Lower lobe of right lung (tissue), 2 donors: ENCODE measurements at regions not wholly inside any gene's neighbourhood (a gene's known extent, or its start where the extent isn't known, plus 50 kb on each side); places are given as distances from the start of the nearest gene placed in this dataset.

Source experiments
- ATAC-seq, 2 donors: fragments of 200-7000 bp; cut with Tn5 transposase; one replicate each; pipeline ENCODE4 v1.9.1; 2020 to 2022; ENCODE audit warnings: mild to moderate bottlenecking in 2 of 2, moderate library complexity in 2 of 2
- DNase-seq: peaks from one replicate; pipeline ENCODE4 v3.0.0-alpha.2; 2020
- H3K27ac ChIP-seq: fragments of 200-600 bp; one replicate; pipeline ENCODE4 v1.8.0; 2022
- H3K27me3 ChIP-seq: fragments of 200-600 bp; one replicate; pipeline ENCODE4 v1.8.0; 2022; ENCODE audit warnings: low read depth
- H3K36me3 ChIP-seq: fragments of 200-600 bp; one replicate; pipeline ENCODE4 v1.8.0; 2022; ENCODE audit warnings: mild to moderate bottlenecking
- H3K4me1 ChIP-seq: fragments of 200-600 bp; one replicate; pipeline ENCODE4 v1.8.0; 2022
- H3K4me3 ChIP-seq: fragments of 200-600 bp; one replicate; pipeline ENCODE4 v1.8.0; 2022; ENCODE audit warnings: mild to moderate bottlenecking
- H3K9me3 ChIP-seq: fragments of 200-600 bp; one replicate; pipeline ENCODE4 v1.8.0; 2022
- intact Hi-C: fragments of 100-400 bp; cut with DNase I; formaldehyde crosslinking; loops from one replicate; pipeline ENCODE4 v1.11.0; 2022
- TF ChIP-seq, protein P1 (sequence below): fragments of 200-600 bp; IDR thresholded peaks from one replicate; pipeline ENCODE4 v1.8.0; 2022; ENCODE audit warnings: antibody characterized with exemption, mild to moderate bottlenecking
- donor health status: DM: no; HTN: yes; CAD: no; lungs with severe emphysema.

DNA sequence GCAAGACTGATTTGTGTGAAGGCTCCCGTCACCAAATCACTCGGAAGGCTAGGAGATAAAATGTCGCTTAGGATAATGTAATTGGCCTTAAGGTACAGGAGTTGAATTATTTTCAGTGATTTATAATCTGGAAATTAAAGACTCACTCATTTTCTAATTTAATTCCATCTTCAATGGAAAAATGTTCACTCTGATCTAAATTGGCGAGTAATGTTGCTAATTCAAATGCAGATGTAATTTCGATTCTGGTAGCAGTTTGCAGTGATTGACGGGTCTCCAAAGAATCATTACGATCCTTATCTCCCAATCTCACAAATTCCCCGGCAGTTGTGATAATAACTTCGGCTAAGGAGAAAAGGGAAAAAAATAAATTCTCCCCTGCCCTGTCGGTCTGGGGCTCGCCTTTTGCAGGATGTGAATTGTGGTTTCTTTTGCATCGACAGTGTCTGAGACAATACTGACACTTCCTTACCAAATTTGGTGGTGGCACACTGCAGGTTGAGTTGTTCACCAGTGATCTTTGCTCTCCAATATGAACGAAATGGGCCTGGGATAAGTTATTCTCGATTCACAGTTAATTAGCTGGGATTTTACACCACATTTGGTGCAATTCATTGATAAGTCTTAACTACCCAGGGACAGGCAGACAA lies 215.1 kb upstream of the GPR26 start:
- H3K27ac ChIP-seq = no peak overlapping the region
- DNase-seq = no peak
- intact Hi-C loops = no loop called here

DNA sequence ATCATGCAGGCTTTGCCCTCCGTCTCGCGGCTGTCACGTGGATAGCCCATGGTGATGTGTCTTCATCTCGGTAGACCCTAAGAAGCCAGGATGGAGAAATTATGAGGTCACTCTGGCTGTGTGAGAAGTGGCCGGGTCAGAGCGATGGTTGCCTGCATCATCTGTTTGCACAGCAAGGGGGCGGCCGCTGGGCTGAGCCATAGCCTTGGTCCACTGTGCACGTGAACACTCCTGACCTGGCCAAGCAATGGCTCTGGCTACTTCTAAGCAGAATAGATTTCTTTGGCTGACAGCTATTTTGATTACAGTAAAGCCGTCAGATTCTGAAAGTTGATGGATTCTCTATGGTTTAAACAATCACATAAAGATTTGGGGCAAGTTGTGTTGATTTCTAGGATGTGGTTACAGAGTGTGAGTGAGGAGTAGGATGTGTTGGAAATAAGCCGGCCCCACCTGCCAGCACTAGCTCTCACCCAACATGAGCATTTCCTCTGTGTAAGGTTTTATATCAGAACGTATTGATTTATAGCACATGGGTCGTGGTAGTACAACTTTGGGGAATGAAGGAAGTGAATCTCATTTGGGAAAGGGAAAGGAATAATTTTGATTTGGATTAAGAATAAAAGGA lies 214.4 kb upstream of the GPR26 start:
- H3K27me3 ChIP-seq = no peaks in the 10 kb centered on the region
- TF ChIP-seq, protein P1, sequence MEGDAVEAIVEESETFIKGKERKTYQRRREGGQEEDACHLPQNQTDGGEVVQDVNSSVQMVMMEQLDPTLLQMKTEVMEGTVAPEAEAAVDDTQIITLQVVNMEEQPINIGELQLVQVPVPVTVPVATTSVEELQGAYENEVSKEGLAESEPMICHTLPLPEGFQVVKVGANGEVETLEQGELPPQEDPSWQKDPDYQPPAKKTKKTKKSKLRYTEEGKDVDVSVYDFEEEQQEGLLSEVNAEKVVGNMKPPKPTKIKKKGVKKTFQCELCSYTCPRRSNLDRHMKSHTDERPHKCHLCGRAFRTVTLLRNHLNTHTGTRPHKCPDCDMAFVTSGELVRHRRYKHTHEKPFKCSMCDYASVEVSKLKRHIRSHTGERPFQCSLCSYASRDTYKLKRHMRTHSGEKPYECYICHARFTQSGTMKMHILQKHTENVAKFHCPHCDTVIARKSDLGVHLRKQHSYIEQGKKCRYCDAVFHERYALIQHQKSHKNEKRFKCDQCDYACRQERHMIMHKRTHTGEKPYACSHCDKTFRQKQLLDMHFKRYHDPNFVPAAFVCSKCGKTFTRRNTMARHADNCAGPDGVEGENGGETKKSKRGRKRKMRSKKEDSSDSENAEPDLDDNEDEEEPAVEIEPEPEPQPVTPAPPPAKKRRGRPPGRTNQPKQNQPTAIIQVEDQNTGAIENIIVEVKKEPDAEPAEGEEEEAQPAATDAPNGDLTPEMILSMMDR = no peak
- H3K4me1 ChIP-seq = no peaks in the 10 kb centered on the region
- no peak overlapping the region for H3K27ac ChIP-seq
- ATAC-seq (no peak), DNase-seq (no peak)
- H3K36me3 ChIP-seq = no peaks in the 10 kb centered on the region
- H3K4me3 ChIP-seq = no peak overlapping the region
- intact Hi-C loops = no loop called here
- H3K9me3 ChIP-seq = no peaks in the 10 kb centered on the region

More for the DNA sequence above, 215.1 kb upstream of the GPR26 start:
- Histone ChIP-seq H3K4me3 (no peak overlapping the region), H3K36me3 (no peaks in the 10 kb centered on the region), H3K9me3 (no peaks in the 10 kb centered on the region), H3K4me1 (no peaks in the 10 kb centered on the region), H3K27me3 (no peaks in the 10 kb centered on the region)
- no peak for ATAC-seq
- TF ChIP-seq, protein P1 = no peak

DNA sequence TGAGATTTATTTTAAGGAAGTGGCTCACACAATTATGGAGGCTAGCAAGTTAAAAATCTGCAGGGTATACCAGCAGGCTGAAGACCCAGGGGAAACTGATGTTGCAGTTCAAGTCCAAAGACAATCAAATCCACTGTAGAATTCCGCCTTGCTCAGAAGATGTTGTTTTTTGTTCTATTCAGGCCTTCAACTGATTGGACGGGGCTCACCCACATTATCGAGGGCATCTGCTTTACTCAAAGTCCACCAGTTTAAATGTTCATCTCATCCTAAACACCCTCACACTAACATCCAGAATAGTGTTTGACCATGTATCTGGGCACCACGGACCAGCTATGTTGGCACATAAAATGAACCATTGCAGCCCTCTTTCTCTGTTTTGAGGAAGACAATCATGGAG lies 211.2 kb upstream of the GPR26 start:
- ATAC-seq (no peak), DNase-seq (no peak)
- peaks cover 5% of the 10 kb centered on the region for H3K27me3 ChIP-seq
- H3K36me3 ChIP-seq = no peaks in the 10 kb centered on the region
- no peak overlapping the region for H3K4me3 ChIP-seq
- H3K27ac ChIP-seq = no peak overlapping the region
- intact Hi-C loops = no loop called here
- H3K4me1 ChIP-seq = no peaks in the 10 kb centered on the region
- no peaks in the 10 kb centered on the region for H3K9me3 ChIP-seq
- TF ChIP-seq, protein P1 = no peak

DNA sequence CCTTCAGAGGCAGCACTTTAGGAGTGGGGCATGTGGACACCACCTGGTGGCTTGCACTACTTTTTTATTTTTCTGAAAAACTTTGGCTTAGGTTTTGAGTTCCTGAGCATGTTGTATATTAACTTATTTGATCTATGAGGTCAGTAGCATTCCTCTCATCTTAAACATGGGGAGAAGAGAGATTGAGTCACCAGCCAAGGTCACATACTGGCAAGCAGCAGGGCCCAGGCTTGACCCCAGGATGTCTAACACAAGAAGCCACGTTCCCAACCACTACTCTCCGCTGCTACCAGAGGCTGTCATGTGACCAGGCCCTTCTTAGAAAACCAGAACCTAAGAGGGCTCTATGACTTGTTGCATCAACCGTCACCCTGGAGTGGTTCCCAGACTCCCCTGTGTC lies 210.3 kb upstream of the GPR26 start:
- ATAC-seq (no peak), DNase-seq (no peak)
- H3K36me3 ChIP-seq = no peaks in the 10 kb centered on the region
- intact Hi-C loops = no loop called here
- no peak overlapping the region for H3K4me3 ChIP-seq
- TF ChIP-seq, protein P1 = no peak
- H3K9me3 ChIP-seq = no peaks in the 10 kb centered on the region
- H3K27me3 ChIP-seq = peaks cover 5% of the 10 kb centered on the region
- no peak overlapping the region for H3K27ac ChIP-seq
- no peaks in the 10 kb centered on the region for H3K4me1 ChIP-seq

DNA sequence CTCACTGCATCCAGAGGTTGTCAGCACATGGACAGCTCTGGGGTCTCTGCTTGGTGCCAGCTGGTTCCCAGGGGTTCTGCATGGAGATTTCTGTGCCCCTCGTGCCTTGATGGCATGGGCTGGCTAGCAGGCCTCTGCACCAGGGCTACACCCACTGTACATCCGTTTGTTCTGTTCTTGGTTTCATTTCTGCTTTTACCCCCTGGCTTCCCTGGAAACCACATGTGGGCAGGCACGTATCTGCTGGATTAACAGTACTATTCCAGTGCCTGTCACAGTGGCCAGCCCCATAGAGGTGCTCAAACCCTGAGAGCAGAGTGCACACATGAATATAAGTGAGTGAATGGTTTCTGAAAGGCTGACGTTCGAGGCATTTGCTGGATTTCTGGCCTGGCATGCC lies 207.2 kb upstream of the GPR26 start:
- Histone ChIP-seq H3K27me3 (peaks cover 5% of the 10 kb centered on the region), H3K36me3 (no peaks in the 10 kb centered on the region), H3K4me3 (no peak overlapping the region), H3K9me3 (no peaks in the 10 kb centered on the region), H3K4me1 (no peaks in the 10 kb centered on the region), H3K27ac (no peak overlapping the region)
- DNase-seq (no peak), ATAC-seq (no peak)
- intact Hi-C loops = no loop called here
- TF ChIP-seq, protein P1 = no peak
